HG03103 (cell line): ENCODE measurements at regions not wholly inside any gene's neighbourhood (a gene's known extent, or its start where the extent isn't known, plus 50 kb on each side); places are given as distances from the start of the nearest gene placed in this dataset.
A peak's percentile ranks its signal among the peaks of the same experiment; 100 is the strongest.

ENCODE experiments used
- ATAC-seq: cut with Tn5 transposase; IDR thresholded peaks from one replicate; pipeline ENCODE4 v1.9.1; 2021; ENCODE audit warnings: low read depth; ENCODE audit not compliant: unreplicated experiment

- no peak for ATAC-seq
These were observed 175.3 kb upstream of the STT3B start for GRCh38 chr3:31357451-31357850.

DNA sequence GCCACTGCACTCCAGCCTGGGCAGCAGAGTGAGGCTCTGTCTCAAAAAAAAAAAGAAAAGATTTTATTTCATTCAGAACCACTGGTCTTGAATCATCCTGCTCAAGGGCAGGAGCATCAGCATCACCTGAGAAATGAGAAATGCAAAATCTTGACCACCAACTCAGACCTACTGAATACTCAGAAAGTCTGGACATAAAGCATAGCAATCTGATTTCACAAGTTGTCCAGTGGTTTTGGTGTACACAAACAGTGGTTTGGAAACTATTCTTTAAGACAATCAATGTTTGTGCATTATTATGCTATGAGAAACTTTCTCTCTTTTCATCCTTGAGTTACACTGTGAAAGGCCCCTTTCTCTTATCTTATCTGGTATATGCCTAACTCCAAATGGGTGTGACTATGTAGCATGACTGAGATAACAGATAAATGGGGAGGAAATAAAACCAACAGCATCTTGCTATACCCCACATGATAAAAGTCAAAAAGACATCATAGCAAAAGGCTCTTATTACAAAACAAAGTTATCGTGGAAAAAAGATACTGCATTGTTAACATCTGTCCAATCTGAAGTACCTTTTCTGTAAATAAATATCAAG, 174.2 kb upstream of the STT3B start:
- ATAC-seq, result no peak

DNA sequence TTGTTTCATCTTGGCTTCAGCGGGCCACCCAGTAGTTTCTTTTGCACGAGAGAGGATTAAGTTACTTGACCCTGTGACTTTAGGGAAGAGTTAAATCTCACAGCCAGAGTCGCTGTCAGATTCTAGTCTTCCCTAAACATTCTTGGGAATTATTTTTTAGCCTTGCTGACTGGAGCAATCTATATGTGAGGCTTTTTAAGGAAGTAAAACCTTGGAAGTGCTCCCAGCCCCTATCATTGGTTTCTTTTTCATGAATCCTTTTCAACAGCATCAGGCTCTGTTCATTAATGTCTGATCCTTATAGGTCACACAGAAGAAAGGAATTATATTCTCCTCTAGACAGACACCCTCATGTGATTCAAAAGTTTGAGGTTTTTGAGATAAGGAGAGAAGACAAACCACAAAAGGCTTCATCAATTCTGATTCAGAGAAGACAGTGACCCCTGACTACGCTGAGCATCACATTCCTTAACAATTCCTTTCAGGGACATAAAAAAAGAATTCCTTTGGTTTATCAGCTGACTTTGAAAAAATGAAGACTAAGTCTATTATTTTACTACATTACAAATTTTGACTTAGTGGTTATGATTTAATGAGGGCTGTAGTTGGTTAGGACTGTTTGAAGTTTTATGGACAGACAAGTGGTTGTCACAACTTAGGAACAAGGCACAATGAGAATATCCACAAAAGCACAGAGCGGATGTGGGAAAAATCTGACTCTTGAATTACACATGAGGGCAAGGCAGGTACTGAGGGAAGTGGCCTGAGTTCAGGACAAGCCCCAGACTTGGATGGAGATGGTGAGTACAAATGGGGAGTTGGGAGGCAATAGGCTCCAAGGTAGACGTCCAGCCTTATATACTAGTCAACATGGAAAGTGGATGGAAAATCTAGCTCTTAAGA, 171.1 kb upstream of the STT3B start:
- ATAC-seq, result no peak

DNA sequence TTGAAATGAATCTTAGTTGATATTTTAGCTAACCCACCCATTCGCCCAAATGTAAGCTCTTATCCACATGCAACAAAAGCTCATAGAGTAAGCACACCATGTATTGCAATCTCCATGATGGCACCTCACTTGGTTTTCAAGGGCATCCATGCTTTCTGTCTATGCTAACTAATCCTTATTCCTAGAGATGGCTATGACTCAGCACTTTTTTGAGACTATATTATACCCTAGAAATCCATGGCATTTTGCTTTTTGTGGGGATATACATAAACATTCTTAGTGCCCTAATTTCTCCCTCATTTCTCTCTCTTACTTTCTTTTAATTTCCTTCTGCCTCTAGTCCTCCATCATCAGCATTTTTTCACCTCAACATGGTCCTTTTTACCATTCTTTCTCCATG, 168.5 kb upstream of the STT3B start:
- no peak for ATAC-seq

- no peak for ATAC-seq
These were observed 168.0 kb upstream of the STT3B start for GRCh38 chr3:31364711-31365110.

DNA sequence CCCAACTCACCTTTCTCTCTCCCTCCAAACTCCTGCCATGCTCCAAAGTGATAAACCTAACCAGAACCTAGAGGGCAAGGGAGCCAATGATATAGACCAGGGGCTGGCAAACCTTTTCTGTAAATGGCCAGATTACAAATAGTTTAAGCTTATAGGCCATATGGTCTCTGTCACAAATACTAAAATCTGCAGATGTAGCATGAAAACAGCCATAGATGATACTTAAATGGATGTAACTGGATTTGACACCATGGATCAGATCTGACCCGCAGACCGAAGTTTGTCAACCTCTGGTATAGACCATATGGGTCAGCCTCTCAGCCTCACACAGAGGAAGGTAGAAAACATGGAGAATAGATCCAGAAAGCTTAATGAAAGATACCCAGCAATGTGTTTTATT, 165.2 kb upstream of the STT3B start:
- no peak for ATAC-seq

- ATAC-seq, result no peak
These were observed 162.9 kb upstream of the STT3B start for GRCh38 chr3:31369637-31370379.

GRCh38 chr3:31370380-31370666, 162.4 kb upstream of the STT3B start:
- ATAC-seq, result no peak

GRCh38 chr3:31370681-31371080, 162.0 kb upstream of the STT3B start:
- no peak for ATAC-seq

DNA sequence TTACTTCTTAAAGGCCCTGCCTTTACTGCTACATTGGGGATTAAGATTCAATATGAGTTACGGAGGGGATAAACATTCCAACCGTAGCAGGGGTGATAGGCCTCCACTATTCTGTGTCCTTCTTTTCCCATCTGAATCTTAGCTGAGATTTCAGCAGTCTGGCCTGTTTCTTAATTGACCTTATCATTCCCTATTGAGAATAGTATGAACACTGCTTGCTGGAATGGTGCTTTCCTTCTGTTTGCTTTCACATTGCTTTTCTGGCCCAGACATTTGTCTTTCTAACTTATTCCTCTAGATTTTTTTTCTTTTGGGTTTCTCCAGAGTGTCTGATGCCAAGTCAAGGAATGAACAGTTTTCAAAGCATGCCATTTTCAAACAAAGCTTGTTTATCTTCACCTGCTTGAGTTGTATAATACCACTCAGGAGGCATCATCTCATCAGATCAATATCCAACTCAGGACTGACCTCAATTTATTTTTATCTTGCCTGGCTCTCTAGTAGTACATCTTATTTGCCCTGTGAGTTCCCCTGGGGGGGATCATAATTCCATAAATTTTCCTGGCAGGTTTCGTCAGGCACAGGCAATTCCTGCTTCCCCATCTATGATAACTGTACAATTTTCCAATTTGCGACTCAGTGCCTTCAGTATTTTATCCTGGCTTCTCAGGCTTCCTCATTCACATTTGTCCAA, 161.1 kb upstream of the STT3B start:
- ATAC-seq, result no peak

DNA sequence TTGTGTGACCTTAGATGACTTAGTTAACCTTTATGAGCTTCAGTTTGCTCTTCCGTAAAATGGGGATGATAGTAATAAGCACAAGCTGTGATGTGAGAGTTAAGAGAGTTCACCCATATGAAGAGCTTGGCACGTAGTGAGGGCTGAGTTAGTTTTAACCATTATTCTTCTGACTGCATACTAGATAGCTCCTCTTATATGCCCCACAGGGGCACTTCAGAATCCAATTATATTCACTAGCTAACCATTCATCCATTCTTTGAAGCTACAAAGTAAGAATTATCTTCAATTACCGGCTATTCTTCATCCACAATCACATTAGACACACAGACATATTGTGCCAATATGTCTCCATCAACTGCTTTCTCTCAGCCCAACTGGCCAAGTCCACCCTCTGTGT, 159.0 kb upstream of the STT3B start:
- ATAC-seq, result no peak

DNA sequence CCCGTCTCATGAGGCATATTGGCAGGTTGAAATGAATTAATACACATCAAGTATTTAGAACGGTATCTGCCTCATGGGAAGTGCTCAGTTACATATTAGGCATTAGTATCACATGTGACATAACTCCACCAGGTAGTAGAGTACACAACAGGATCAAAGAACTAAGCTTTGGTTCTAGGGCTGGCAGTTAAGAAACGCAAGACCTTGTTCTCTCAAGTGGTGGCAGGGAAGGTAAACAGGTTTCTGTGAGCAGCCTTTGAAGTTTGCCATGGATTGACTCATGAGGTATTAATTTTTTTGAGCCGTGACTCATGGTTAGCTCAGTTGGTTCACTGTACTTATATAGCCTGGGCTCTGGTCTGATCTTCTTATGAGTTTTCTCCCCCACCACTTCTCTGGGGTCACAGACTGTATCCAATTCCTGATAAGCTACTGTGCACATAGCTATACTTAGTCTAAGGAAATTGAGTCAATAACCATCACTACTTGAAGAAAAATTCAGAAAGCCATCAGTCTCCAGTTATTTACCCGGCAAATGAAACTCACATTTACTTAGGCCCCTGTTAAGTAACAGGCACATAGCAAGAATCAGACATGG, 155.6 kb upstream of the STT3B start:
- no peak for ATAC-seq

DNA sequence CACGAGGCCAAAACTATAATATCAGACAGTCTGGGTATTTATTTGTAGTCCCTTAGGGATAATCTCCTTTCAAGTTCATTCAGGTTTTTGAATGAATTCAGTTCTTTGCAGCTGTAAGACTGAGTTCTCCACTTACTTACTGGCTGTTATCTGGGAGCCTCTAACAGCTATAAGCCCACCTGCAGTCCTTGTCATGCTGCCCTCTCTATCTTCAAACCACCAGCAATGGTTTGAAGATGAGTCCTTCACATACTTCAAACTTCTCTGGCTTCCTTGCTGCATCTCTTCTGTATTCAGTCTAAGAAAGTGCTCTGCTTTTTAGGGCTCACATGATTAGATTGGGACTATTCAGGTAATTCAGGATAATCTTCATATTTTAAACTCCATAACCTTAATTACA, 154.5 kb upstream of the STT3B start:
- no peak for ATAC-seq

- ATAC-seq, result no peak
These were observed 153.1 kb upstream of the STT3B start for GRCh38 chr3:31379598-31379997.

DNA sequence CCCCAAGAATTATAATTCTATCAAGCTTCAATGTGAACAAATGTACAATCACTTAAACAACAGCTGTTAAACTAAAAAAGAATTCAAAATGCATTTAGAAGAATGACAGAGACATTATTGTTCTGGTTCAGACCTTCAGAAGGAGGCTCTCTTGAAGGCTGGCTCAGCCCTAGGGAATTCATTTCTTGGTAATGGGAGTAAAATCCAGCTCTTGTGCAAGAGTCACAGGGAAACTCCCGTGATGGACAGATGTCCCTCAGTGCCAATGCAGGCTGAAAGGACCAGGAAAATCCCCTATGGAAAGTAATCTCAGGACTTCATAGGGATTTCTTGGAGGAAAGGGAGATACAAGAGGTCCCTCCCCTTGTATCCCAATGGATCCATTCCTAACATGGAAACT, 149.9 kb upstream of the STT3B start:
- no peak for ATAC-seq

GRCh38 chr3:31384117-31384516, 148.6 kb upstream of the STT3B start:
- ATAC-seq, result no peak

- ATAC-seq, result no peak
These were observed 142.8 kb upstream of the STT3B start for GRCh38 chr3:31389939-31390338.

GRCh38 chr3:31390466-31390865, 142.3 kb upstream of the STT3B start:
- ATAC-seq, result no peak

GRCh38 chr3:31391150-31391549, 141.6 kb upstream of the STT3B start:
- ATAC-seq, result peak; percentile 46

DNA sequence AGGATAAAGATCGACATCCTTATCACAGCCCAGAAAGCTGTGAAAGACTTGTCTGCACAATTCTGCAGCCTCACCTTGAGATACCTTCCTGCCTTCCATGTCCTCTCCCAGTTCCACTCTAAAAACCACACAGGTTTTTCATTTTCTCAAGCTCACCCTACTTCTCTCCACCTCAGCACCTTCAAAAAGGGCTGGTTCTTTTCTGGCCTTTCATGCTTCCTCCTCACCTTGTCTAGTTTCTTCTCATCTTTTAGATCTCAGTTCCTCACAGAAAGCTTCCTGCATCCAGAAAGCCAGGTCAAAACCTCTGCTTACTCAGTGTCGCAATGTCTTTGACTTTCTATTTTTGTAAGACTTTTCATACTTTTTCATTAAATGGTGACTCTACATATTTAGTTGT, 140.2 kb upstream of the STT3B start:
- ATAC-seq, result peak; percentile 74

- peak; percentile 56 for ATAC-seq
These were observed 133.5 kb upstream of the STT3B start for GRCh38 chr3:31399271-31399670.
